Fibroblast of villous mesenchyme (primary cell): ENCODE measurements at regions not wholly inside any gene's neighbourhood (a gene's known extent, or its start where the extent isn't known, plus 50 kb on each side); places are given as distances from the start of the nearest gene placed in this dataset.

Source experiments
- DNase-seq: peaks from one replicate; pipeline ENCODE4 v3.0.0-alpha.2; 2010; ENCODE audit warnings: low read depth
- H3K4me3 ChIP-seq: 2 replicates; pipeline ENCODE4 v1.5.1; 2011; ENCODE audit warnings: low read depth, mild to moderate bottlenecking, low read length
- CTCF ChIP-seq: IDR thresholded peaks from 2 replicates; pipeline ENCODE4 v1.5.1; 2012; ENCODE audit warnings: low read depth, mild to moderate bottlenecking, low read length; ENCODE audit not compliant: insufficient read depth

- TF ChIP-seq CTCF = no peak
- no peak for DNase-seq
- no peak overlapping the region for H3K4me3 ChIP-seq
These were observed 562.3 kb upstream of the BTBD3 start for GRCh38 chr20:11355345-11355744.

- DNase-seq = no peak
- no peak for TF ChIP-seq CTCF
- no peak overlapping the region for H3K4me3 ChIP-seq
These were observed 561.6 kb upstream of the BTBD3 start for GRCh38 chr20:11356061-11356460.

GRCh38 chr20:11362450-11362849, 555.2 kb upstream of the BTBD3 start:
- H3K4me3 ChIP-seq = no peak overlapping the region
- no peak for TF ChIP-seq CTCF
- no peak for DNase-seq

- no peak for DNase-seq
- TF ChIP-seq CTCF = no peak
- H3K4me3 ChIP-seq = no peak overlapping the region
These were observed 553.0 kb upstream of the BTBD3 start for GRCh38 chr20:11364736-11365135.

- DNase-seq = no peak
- H3K4me3 ChIP-seq = no peak overlapping the region
- TF ChIP-seq CTCF = no peak
These were observed 551.0 kb upstream of the BTBD3 start for GRCh38 chr20:11366660-11367059.

GRCh38 chr20:11368499-11368898, 549.2 kb upstream of the BTBD3 start:
- DNase-seq = no peak
- no peak for TF ChIP-seq CTCF
- H3K4me3 ChIP-seq = no peak overlapping the region

- no peak for DNase-seq
- H3K4me3 ChIP-seq = no peak overlapping the region
- TF ChIP-seq CTCF = no peak
These were observed 548.6 kb upstream of the BTBD3 start for GRCh38 chr20:11368965-11369711.
